GM23338 (cell line): ENCODE measurements at regions not wholly inside any gene's neighbourhood (a gene's known extent, or its start where the extent isn't known, plus 50 kb on each side); places are given as distances from the start of the nearest gene placed in this dataset.

Experiments
- ATAC-seq: fragments of 200-7000 bp; cut with Tn5 transposase; 3 replicates; pipeline ENCODE4 v1.9.1; 2020
- DNase-seq: peaks from one replicate; pipeline ENCODE4 v3.0.0-alpha.2; 2015; ENCODE audit warnings: low spot score
- H2AFZ ChIP-seq: fragments of 200-600 bp; sonication (generic); 2 replicates; pipeline ENCODE4 v1.8.0; 2016; ENCODE audit warnings: antibody characterized with exemption, mild to moderate bottlenecking, moderate library complexity
- H3F3A ChIP-seq: fragments of 200-600 bp; sonication (generic); replicated peaks from 2 replicates; pipeline ENCODE4 v1.8.0; 2017; ENCODE audit warnings: antibody characterized with exemption, mixed run types, low read depth
- H3K27ac ChIP-seq: fragments of 200-600 bp; sonication (generic); 2 replicates; pipeline ENCODE4 v1.6.1; 2016; ENCODE audit warnings: low read depth
- H3K27me3 ChIP-seq: fragments of 200-600 bp; sonication (generic); 2 replicates; pipeline ENCODE4 v1.8.0; 2016; ENCODE audit warnings: mild to moderate bottlenecking, mixed run types, moderate library complexity; ENCODE audit not compliant: insufficient read depth
- H3K36me3 ChIP-seq: fragments of 200-600 bp; sonication (generic); 2 replicates; pipeline ENCODE4 v1.8.0; 2016; ENCODE audit warnings: mild to moderate bottlenecking; ENCODE audit not compliant: insufficient read depth
- H3K4me1 ChIP-seq: fragments of 200-600 bp; sonication (generic); 2 replicates; pipeline ENCODE4 v1.8.0; 2016; ENCODE audit warnings: mild to moderate bottlenecking, moderate library complexity; ENCODE audit not compliant: insufficient read depth
- H3K4me2 ChIP-seq: fragments of 200-600 bp; sonication (generic); 2 replicates; pipeline ENCODE4 v1.7.1; 2017; ENCODE audit warnings: mixed run types
- H3K4me3 ChIP-seq: fragments of 200-600 bp; sonication (generic); 2 replicates; pipeline ENCODE4 v1.6.1; 2016; ENCODE audit warnings: mixed run types
- H3K79me2 ChIP-seq: fragments of 200-600 bp; sonication (generic); replicated peaks from 2 replicates; pipeline ENCODE4 v1.8.0; 2017; ENCODE audit warnings: mild to moderate bottlenecking; ENCODE audit not compliant: insufficient read depth
- H3K9me2 ChIP-seq: fragments of 200-600 bp; sonication (generic); 2 replicates; pipeline ENCODE4 v1.8.0; 2017; ENCODE audit not compliant: insufficient read depth
- H4K20me1 ChIP-seq: fragments of 200-600 bp; sonication (generic); replicated peaks from 2 replicates; pipeline ENCODE4 v1.8.0; 2017; ENCODE audit warnings: mild to moderate bottlenecking; ENCODE audit not compliant: insufficient read depth
- H3K27ac Mint-ChIP-seq: 2 replicates; pipeline ENCODE4 v1.8.0; 2020; ENCODE audit warnings: inconsistent platforms, mild to moderate bottlenecking, moderate library complexity, mixed read lengths
- H3K27me3 Mint-ChIP-seq: 3 replicates; pipeline ENCODE4 v1.8.0; 2022; ENCODE audit warnings: low read depth, mild to moderate bottlenecking, moderate library complexity, mixed read lengths, inconsistent platforms; ENCODE audit not compliant: insufficient read depth, poor library complexity
- H3K36me3 Mint-ChIP-seq: 3 replicates; pipeline ENCODE4 v1.8.0; 2021; ENCODE audit warnings: low read depth, mild to moderate bottlenecking, inconsistent platforms, moderate library complexity, mixed read lengths
- H3K4me1 Mint-ChIP-seq: 3 replicates; pipeline ENCODE4 v1.8.0; 2020; ENCODE audit warnings: mild to moderate bottlenecking, inconsistent platforms, mixed read lengths
- H3K4me3 Mint-ChIP-seq: 3 replicates; pipeline ENCODE4 v1.8.0; 2021; ENCODE audit warnings: moderate library complexity, mild to moderate bottlenecking, inconsistent platforms, mixed read lengths
- H3K9me3 Mint-ChIP-seq: 3 replicates; pipeline ENCODE4 v1.8.0; 2020; ENCODE audit warnings: moderate library complexity, mild to moderate bottlenecking, inconsistent platforms, mixed read lengths
- EZH2 ChIP-seq: fragments of 200-600 bp; sonication (generic); IDR thresholded peaks from one replicate; pipeline ENCODE4 v1.8.0; 2017; ENCODE audit warnings: antibody characterized with exemption, mild to moderate bottlenecking, low read depth; ENCODE audit not compliant: unreplicated experiment
- JUNB ChIP-seq: IDR thresholded peaks from one replicate; pipeline ENCODE4 v1.6.1; 2016; ENCODE audit warnings: antibody characterized with exemption; ENCODE audit not compliant: unreplicated experiment
- NANOG ChIP-seq: IDR thresholded peaks from 2 replicates; pipeline ENCODE4 v1.6.1; 2016; ENCODE audit warnings: antibody characterized with exemption, borderline replicate concordance
- POLR2AphosphoS5 ChIP-seq: IDR thresholded peaks from 2 replicates; pipeline ENCODE4 v1.6.1; 2016; ENCODE audit warnings: antibody characterized with exemption, low read depth
- STAT1 ChIP-seq: IDR thresholded peaks from one replicate; pipeline ENCODE4 v1.6.1; 2016; ENCODE audit warnings: antibody characterized with exemption; ENCODE audit not compliant: unreplicated experiment
- ZNF114 ChIP-seq: fragments of 250-450 bp; sonication (Bioruptor Pico); IDR thresholded peaks from 2 replicates; pipeline ENCODE4 v1.5.0; 2020; ENCODE audit warnings: mild to moderate bottlenecking, moderate library complexity
- ZNF331 ChIP-seq: fragments of 250-450 bp; sonication (Bioruptor Pico); IDR thresholded peaks from 2 replicates; pipeline ENCODE4 v1.5.0; 2020; ENCODE audit warnings: low read depth, mild to moderate bottlenecking, moderate library complexity
- TF ChIP-seq, protein P1 (sequence below): fragments of 250-450 bp; sonication (Bioruptor Pico); IDR thresholded peaks from 2 replicates; pipeline ENCODE4 v1.5.0; 2020; ENCODE audit warnings: mild to moderate bottlenecking, moderate library complexity
- TF ChIP-seq, protein P2 (sequence below): IDR thresholded peaks from one replicate; pipeline ENCODE4 v1.6.1; 2018; ENCODE audit warnings: antibody characterized with exemption; ENCODE audit not compliant: unreplicated experiment
- TF ChIP-seq, protein P3 (sequence below): IDR thresholded peaks from 2 replicates; pipeline ENCODE4 v1.6.1; 2016; ENCODE audit warnings: antibody characterized with exemption

DNA sequence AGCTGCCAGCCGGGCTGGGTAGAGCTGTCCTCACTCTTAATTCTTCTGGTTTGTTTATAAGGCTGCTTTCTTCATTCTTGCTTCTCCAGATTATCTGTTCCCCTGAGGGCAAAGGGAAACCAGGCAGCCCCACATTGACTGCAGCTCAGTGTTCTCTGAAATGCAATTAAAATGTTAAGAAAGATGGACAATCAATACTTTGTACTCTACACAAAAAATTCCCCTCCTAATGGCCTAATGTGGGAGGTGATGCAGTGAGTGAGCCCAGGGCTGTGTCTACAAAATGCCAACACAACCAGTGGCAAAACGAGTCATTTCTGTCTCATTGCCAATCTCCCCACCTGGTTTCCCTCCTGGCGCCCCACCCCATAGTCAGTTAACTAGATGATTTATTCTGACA lies 541.7 kb upstream of the RAB6C start:
- Histone ChIP-seq H4K20me1 (no peaks in the 10 kb centered on the region), H2AFZ (no peak overlapping the region), H3K9me2 (peaks cover 2% of the 10 kb centered on the region; the same call in 1 of the 2 replicates), H3F3A (no peaks in the 10 kb centered on the region), H3K4me3 (no peak overlapping the region), H3K4me2 (no peak overlapping the region), H3K4me1 (no peaks in the 10 kb centered on the region), H3K79me2 (no peaks in the 10 kb centered on the region), H3K27me3 (no peaks in the 10 kb centered on the region), H3K27ac (no peak overlapping the region), H3K36me3 (no peaks in the 10 kb centered on the region)
- no peaks in the 10 kb centered on the region for H3K36me3 Mint-ChIP-seq
- H3K27me3 Mint-ChIP-seq, result peaks cover 2% of the 10 kb centered on the region
- TF ChIP-seq JUNB, result no peak
- TF ChIP-seq, protein P1, sequence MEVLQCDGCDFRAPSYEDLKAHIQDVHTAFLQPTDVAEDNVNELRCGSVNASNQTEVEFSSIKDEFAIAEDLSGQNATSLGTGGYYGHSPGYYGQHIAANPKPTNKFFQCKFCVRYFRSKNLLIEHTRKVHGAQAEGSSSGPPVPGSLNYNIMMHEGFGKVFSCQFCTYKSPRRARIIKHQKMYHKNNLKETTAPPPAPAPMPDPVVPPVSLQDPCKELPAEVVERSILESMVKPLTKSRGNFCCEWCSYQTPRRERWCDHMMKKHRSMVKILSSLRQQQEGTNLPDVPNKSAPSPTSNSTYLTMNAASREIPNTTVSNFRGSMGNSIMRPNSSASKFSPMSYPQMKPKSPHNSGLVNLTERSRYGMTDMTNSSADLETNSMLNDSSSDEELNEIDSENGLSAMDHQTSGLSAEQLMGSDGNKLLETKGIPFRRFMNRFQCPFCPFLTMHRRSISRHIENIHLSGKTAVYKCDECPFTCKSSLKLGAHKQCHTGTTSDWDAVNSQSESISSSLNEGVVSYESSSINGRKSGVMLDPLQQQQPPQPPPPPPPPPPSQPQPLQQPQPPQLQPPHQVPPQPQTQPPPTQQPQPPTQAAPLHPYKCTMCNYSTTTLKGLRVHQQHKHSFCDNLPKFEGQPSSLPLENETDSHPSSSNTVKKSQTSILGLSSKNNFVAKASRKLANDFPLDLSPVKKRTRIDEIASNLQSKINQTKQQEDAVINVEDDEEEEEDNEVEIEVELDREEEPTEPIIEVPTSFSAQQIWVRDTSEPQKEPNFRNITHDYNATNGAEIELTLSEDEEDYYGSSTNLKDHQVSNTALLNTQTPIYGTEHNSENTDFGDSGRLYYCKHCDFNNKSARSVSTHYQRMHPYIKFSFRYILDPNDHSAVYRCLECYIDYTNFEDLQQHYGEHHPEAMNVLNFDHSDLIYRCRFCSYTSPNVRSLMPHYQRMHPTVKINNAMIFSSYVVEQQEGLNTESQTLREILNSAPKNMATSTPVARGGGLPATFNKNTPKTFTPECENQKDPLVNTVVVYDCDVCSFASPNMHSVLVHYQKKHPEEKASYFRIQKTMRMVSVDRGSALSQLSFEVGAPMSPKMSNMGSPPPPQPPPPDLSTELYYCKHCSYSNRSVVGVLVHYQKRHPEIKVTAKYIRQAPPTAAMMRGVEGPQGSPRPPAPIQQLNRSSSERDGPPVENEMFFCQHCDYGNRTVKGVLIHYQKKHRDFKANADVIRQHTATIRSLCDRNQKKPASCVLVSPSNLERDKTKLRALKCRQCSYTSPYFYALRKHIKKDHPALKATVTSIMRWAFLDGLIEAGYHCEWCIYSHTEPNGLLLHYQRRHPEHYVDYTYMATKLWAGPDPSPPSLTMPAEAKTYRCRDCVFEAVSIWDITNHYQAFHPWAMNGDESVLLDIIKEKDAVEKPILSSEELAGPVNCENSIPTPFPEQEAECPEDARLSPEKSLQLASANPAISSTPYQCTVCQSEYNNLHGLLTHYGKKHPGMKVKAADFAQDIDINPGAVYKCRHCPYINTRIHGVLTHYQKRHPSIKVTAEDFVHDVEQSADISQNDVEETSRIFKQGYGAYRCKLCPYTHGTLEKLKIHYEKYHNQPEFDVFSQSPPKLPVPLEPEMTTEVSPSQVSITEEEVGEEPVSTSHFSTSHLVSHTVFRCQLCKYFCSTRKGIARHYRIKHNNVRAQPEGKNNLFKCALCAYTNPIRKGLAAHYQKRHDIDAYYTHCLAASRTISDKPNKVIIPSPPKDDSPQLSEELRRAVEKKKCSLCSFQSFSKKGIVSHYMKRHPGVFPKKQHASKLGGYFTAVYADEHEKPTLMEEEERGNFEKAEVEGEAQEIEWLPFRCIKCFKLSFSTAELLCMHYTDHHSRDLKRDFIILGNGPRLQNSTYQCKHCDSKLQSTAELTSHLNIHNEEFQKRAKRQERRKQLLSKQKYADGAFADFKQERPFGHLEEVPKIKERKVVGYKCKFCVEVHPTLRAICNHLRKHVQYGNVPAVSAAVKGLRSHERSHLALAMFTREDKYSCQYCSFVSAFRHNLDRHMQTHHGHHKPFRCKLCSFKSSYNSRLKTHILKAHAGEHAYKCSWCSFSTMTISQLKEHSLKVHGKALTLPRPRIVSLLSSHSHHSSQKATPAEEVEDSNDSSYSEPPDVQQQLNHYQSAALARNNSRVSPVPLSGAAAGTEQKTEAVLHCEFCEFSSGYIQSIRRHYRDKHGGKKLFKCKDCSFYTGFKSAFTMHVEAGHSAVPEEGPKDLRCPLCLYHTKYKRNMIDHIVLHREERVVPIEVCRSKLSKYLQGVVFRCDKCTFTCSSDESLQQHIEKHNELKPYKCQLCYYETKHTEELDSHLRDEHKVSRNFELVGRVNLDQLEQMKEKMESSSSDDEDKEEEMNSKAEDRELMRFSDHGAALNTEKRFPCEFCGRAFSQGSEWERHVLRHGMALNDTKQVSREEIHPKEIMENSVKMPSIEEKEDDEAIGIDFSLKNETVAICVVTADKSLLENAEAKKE, result no peak
- no peak for TF ChIP-seq POLR2AphosphoS5
- no peak for TF ChIP-seq STAT1
- no peak for TF ChIP-seq EZH2
- no peak for TF ChIP-seq NANOG
- TF ChIP-seq, protein P2, sequence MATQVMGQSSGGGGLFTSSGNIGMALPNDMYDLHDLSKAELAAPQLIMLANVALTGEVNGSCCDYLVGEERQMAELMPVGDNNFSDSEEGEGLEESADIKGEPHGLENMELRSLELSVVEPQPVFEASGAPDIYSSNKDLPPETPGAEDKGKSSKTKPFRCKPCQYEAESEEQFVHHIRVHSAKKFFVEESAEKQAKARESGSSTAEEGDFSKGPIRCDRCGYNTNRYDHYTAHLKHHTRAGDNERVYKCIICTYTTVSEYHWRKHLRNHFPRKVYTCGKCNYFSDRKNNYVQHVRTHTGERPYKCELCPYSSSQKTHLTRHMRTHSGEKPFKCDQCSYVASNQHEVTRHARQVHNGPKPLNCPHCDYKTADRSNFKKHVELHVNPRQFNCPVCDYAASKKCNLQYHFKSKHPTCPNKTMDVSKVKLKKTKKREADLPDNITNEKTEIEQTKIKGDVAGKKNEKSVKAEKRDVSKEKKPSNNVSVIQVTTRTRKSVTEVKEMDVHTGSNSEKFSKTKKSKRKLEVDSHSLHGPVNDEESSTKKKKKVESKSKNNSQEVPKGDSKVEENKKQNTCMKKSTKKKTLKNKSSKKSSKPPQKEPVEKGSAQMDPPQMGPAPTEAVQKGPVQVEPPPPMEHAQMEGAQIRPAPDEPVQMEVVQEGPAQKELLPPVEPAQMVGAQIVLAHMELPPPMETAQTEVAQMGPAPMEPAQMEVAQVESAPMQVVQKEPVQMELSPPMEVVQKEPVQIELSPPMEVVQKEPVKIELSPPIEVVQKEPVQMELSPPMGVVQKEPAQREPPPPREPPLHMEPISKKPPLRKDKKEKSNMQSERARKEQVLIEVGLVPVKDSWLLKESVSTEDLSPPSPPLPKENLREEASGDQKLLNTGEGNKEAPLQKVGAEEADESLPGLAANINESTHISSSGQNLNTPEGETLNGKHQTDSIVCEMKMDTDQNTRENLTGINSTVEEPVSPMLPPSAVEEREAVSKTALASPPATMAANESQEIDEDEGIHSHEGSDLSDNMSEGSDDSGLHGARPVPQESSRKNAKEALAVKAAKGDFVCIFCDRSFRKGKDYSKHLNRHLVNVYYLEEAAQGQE, result no peak
- no peak for TF ChIP-seq ZNF114
- TF ChIP-seq, protein P3, sequence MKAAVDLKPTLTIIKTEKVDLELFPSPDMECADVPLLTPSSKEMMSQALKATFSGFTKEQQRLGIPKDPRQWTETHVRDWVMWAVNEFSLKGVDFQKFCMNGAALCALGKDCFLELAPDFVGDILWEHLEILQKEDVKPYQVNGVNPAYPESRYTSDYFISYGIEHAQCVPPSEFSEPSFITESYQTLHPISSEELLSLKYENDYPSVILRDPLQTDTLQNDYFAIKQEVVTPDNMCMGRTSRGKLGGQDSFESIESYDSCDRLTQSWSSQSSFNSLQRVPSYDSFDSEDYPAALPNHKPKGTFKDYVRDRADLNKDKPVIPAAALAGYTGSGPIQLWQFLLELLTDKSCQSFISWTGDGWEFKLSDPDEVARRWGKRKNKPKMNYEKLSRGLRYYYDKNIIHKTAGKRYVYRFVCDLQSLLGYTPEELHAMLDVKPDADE, result no peak
- TF ChIP-seq ZNF331 (CRISPR knock-in tag), result no peak
- no peak overlapping the region for H3K27ac Mint-ChIP-seq
- no peak for DNase-seq
- no peaks in the 10 kb centered on the region for H3K9me3 Mint-ChIP-seq
- ATAC-seq, result no peak
- no peak overlapping the region for H3K4me3 Mint-ChIP-seq
- no peaks in the 10 kb centered on the region for H3K4me1 Mint-ChIP-seq
